ENCODE measurements at regions not wholly inside any gene's neighbourhood (a gene's known extent, or its start where the extent isn't known, plus 50 kb on each side); places are given as distances from the start of the nearest gene placed in this dataset.
"Not testable (repeated sequence)": the region's sequence is repeated elsewhere in the genome, so short reads cannot be mapped to it uniquely, and the experiment has no call there.

- TF ChIP-seq CTCF (conservative IDR thresholded peaks at IDR 0.05; ENCODE audit: low read depth in 2 of 2); CREB1 (CRISPR knock-in tag; IDR thresholded peaks at IDR 0.05; ENCODE audit: low read depth); EZH2phosphoT487 (IDR thresholded peaks at IDR 0.05; ENCODE audit: unreplicated experiment); POLR2AphosphoS5 (IDR thresholded peaks at IDR 0.05; ENCODE audit: low read depth); JUNB (IDR thresholded peaks at IDR 0.05; ENCODE audit: unreplicated experiment); EZH2 (IDR thresholded peaks at IDR 0.05; ENCODE audit: low read depth, unreplicated experiment); REST (IDR thresholded peaks at IDR 0.05; ENCODE audit: unreplicated experiment); ZNF331 (CRISPR knock-in tag; IDR thresholded peaks at IDR 0.05; ENCODE audit: low read depth); ETS1 (IDR thresholded peaks at IDR 0.05); ZNF114 (CRISPR knock-in tag; IDR thresholded peaks at IDR 0.05); NANOG (IDR thresholded peaks at IDR 0.05; ENCODE audit: borderline replicate concordance); STAT1 (IDR thresholded peaks at IDR 0.05; ENCODE audit: unreplicated experiment): not testable (repeated sequence)
These were observed 264.7 kb upstream of the ZNF322 start for GRCh38 chr6:26924206-26924605.
